ENCODE measurements at regions not wholly inside any gene's neighbourhood (a gene's known extent, or its start where the extent isn't known, plus 50 kb on each side); places are given as distances from the start of the nearest gene placed in this dataset.

DNA sequence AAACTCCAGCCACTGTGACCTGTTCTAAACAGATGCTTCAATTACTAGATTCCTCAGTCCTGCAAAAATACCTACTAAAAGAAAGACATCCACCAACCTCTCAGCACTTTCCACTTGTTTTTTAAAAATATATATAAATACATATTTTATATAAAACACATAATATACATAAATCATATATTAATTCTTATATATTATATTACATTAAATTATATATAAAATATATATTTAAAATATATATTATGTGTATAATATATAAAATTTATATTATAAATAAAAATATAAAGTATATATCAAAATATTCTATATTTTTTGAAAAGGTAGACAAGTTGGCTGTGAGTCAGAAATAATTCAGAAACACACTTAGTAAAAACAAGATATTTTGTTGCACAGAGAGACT, 2371.8 kb upstream of the ACO1 start:
- TF ChIP-seq PHF8 (conservative IDR thresholded peaks at IDR 0.05; ENCODE audit: low read depth, low read length) (no peak), SUZ12 (IDR thresholded peaks at IDR 0.05; ENCODE audit: low read length) (no peak), EZH2 (IDR thresholded peaks at IDR 0.05; ENCODE audit: low read depth, low read length, severe bottlenecking) (no peak), CTCF (IDR thresholded peaks at IDR 0.05; ENCODE audit: control extremely low read depth in 1 of 3, insufficient read depth in 1 of 3, low read depth in 1 of 3, low read length in 3 of 3) (no peak), CEBPB (IDR thresholded peaks at IDR 0.05; ENCODE audit: low read depth, low read length) (no peak), SIN3A (conservative IDR thresholded peaks at IDR 0.05 in 1 of 2, IDR thresholded peaks at IDR 0.05 in 1 of 2; ENCODE audit: low read depth in 1 of 2, low read length in 2 of 2) (no peak), POLR2A (IDR thresholded peaks at IDR 0.05; ENCODE audit: control extremely low read depth in 1 of 2, low read depth in 2 of 2, low read length in 2 of 2) (no peak), GABPA (IDR thresholded peaks at IDR 0.05; ENCODE audit: borderline replicate concordance, insufficient read depth, low read length) (no peak), MAFK (IDR thresholded peaks at IDR 0.05; ENCODE audit: low read depth, low read length) (no peak)
- TF ChIP-seq, protein P1, sequence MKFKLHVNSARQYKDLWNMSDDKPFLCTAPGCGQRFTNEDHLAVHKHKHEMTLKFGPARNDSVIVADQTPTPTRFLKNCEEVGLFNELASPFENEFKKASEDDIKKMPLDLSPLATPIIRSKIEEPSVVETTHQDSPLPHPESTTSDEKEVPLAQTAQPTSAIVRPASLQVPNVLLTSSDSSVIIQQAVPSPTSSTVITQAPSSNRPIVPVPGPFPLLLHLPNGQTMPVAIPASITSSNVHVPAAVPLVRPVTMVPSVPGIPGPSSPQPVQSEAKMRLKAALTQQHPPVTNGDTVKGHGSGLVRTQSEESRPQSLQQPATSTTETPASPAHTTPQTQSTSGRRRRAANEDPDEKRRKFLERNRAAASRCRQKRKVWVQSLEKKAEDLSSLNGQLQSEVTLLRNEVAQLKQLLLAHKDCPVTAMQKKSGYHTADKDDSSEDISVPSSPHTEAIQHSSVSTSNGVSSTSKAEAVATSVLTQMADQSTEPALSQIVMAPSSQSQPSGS (IDR thresholded peaks at IDR 0.05; ENCODE audit: low read length), result no peak
